Panc1 (cell line): ENCODE measurements at regions not wholly inside any gene's neighbourhood (a gene's known extent, or its start where the extent isn't known, plus 50 kb on each side); places are given as distances from the start of the nearest gene placed in this dataset.

Experiments used
- ATAC-seq: fragments of 200-7000 bp; cut with Tn5 transposase; 2 replicates; pipeline ENCODE4 v1.9.1; 2020; ENCODE audit warnings: mild to moderate bottlenecking, moderate library complexity
- BruUV-seq: library from RNA; stranded (reverse); fragments of 400-500 nt; replicated peaks from 2 replicates; lab custom pipeline; 2021; lab: Mats Ljungman, UMichigan
- CTCF ChIA-PET: fragments of 300-600 bp; sonication (Branson Sonifier 250); formaldehyde crosslinking; loops from one replicate; lab custom pipeline; 2022; ENCODE audit warnings: antibody characterized with exemption; lab: Charles Lee
- POLR2A ChIA-PET: fragments of 300-600 bp; sonication (Branson Sonifier 250); formaldehyde crosslinking; loops from one replicate; lab custom pipeline; 2022; ENCODE audit warnings: antibody characterized with exemption; lab: Charles Lee
- DNase-seq: peaks from one replicate; pipeline ENCODE4 v3.0.0-alpha.2; 2010; ENCODE audit warnings: low read depth, low spot score
- H3K27ac ChIP-seq: 2 replicates; pipeline ENCODE4 v1.5.1; 2011; ENCODE audit warnings: mild to moderate bottlenecking, low read length, inconsistent platforms
- H3K27me3 ChIP-seq: fragments of 200-500 bp; sonication (Bioruptor generic); 2 replicates; pipeline ENCODE4 v1.6.0; 2014; ENCODE audit warnings: low read length, inconsistent platforms; ENCODE audit not compliant: control insufficient read depth, insufficient read depth
- H3K36me3 ChIP-seq: fragments of 200-500 bp; sonication (Bioruptor generic); 2 replicates; pipeline ENCODE4 v1.5.1; 2014; ENCODE audit warnings: inconsistent platforms, mild to moderate bottlenecking, low read length, moderate library complexity; ENCODE audit not compliant: control insufficient read depth, insufficient read depth
- H3K4me1 ChIP-seq: 2 replicates; pipeline ENCODE4 v1.5.1; 2011; ENCODE audit warnings: inconsistent platforms, mild to moderate bottlenecking, low read length, moderate library complexity; ENCODE audit not compliant: control insufficient read depth, insufficient read depth
- H3K4me3 ChIP-seq, 2 experiments: 2 replicates each; pipeline ENCODE4 v1.5.1; 2011 to 2012; ENCODE audit warnings: low read depth in 2 of 2, low read length in 2 of 2, mild to moderate bottlenecking in 2 of 2, inconsistent platforms in 1 of 2, moderate library complexity in 1 of 2
- H3K9me3 ChIP-seq: fragments of 200-500 bp; sonication (Bioruptor generic); 2 replicates; pipeline ENCODE4 v1.5.1; 2014; ENCODE audit warnings: low read depth, mild to moderate bottlenecking, inconsistent platforms, low read length, moderate library complexity; ENCODE audit not compliant: control insufficient read depth, insufficient read depth
- POLR2AphosphoS5 ChIP-seq: IDR thresholded peaks from 2 replicates; pipeline ENCODE4 v1.6.1; 2012; ENCODE audit warnings: mild to moderate bottlenecking, low read depth, low read length, moderate library complexity
- REST ChIP-seq, 2 experiments: IDR thresholded peaks; 2 replicates each; pipeline ENCODE4 v1.6.1; 2011 to 2012; ENCODE audit warnings: low read depth in 2 of 2, control low read depth in 1 of 2, low read length in 1 of 2, mild to moderate bottlenecking in 1 of 2, moderate library complexity in 1 of 2; ENCODE audit not compliant: insufficient read depth in 1 of 2
- SIN3A ChIP-seq: IDR thresholded peaks from 2 replicates; pipeline ENCODE4 v1.6.1; 2012; ENCODE audit warnings: low read depth, mild to moderate bottlenecking, low read length, moderate library complexity, borderline replicate concordance; ENCODE audit not compliant: insufficient read depth
- TCF7L2 ChIP-seq: IDR thresholded peaks from 2 replicates; pipeline ENCODE4 v1.6.1; 2011; ENCODE audit warnings: mild to moderate bottlenecking, low read depth, low read length, inconsistent platforms
- in situ Hi-C: cut with HindIII; loops from 2 replicates; pipeline ENCODE4 v1.10.0; 2016; ENCODE audit warnings: low sequenced_read_pairs, low pct_unique_long_range_greater_than_20kb
- intact Hi-C: fragments of 100-400 bp; cut with micrococcal nuclease; formaldehyde crosslinking; loops from one replicate; pipeline ENCODE4 v1.10.0; 2022; ENCODE audit not compliant: unreplicated experiment
- TF ChIP-seq, protein P1 (sequence below): fragments of 450-650 bp; IDR thresholded peaks from 2 replicates; pipeline ENCODE4 v1.5.1; 2017; ENCODE audit warnings: mild to moderate bottlenecking

DNA sequence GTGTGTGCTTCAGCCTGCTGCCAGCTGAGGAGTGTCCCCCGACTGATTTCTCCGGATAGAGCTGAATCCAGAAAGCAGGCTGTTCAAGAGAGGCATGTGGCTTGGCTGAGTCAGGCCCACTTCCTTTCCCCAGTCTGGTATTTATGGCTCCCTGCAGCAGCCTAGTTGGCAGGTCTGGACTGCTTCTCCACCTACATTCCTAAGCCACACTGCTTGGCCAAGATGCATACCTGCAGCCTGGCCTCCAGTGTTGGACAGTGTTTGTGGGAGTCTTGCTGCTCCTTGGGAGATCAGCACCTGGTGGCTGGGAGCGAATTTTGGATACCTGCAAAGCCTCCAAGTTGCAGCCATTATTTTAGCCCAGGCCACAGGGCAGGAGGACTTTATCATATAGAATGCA, 670.8 kb downstream of the ACTL7B start:
- no peaks in the 10 kb centered on the region for H3K36me3 ChIP-seq
- in situ Hi-C loops: no loop called here
- DNase-seq: no peak
- POLR2A ChIA-PET: no interaction called here
- no peak overlapping the region for H3K4me3 ChIP-seq
- intact Hi-C loops: no loop called here
- H3K27me3 ChIP-seq: no peaks in the 10 kb centered on the region
- H3K4me1 ChIP-seq: no peaks in the 10 kb centered on the region
- CTCF ChIA-PET: no interaction called here
- ATAC-seq: no peak
- BruUV-seq: no TSS peak
- no peaks in the 10 kb centered on the region for H3K9me3 ChIP-seq
- TF ChIP-seq POLR2AphosphoS5 (no peak), TCF7L2 (no peak), REST (IDR thresholded peaks at IDR 0.05; ENCODE audit: insufficient read depth in 1 of 2, low read depth in 2 of 2, low read length in 1 of 2) (no peak), SIN3A (no peak)
- TF ChIP-seq, protein P1, sequence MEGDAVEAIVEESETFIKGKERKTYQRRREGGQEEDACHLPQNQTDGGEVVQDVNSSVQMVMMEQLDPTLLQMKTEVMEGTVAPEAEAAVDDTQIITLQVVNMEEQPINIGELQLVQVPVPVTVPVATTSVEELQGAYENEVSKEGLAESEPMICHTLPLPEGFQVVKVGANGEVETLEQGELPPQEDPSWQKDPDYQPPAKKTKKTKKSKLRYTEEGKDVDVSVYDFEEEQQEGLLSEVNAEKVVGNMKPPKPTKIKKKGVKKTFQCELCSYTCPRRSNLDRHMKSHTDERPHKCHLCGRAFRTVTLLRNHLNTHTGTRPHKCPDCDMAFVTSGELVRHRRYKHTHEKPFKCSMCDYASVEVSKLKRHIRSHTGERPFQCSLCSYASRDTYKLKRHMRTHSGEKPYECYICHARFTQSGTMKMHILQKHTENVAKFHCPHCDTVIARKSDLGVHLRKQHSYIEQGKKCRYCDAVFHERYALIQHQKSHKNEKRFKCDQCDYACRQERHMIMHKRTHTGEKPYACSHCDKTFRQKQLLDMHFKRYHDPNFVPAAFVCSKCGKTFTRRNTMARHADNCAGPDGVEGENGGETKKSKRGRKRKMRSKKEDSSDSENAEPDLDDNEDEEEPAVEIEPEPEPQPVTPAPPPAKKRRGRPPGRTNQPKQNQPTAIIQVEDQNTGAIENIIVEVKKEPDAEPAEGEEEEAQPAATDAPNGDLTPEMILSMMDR: no peak
- H3K27ac ChIP-seq: no peak overlapping the region

- no peak for TF ChIP-seq REST (IDR thresholded peaks at IDR 0.05; ENCODE audit: insufficient read depth in 1 of 2, low read depth in 2 of 2, low read length in 1 of 2)
- no peak for TF ChIP-seq POLR2AphosphoS5
- TF ChIP-seq, protein P1: no peak
- no peak for TF ChIP-seq TCF7L2
- no peak for TF ChIP-seq SIN3A
- CTCF ChIA-PET: no interaction called here
- Histone ChIP-seq H3K27me3 (no peaks in the 10 kb centered on the region), H3K4me3 (no peak overlapping the region), H3K36me3 (no peaks in the 10 kb centered on the region), H3K27ac (no peak overlapping the region), H3K9me3 (no peaks in the 10 kb centered on the region), H3K4me1 (no peaks in the 10 kb centered on the region)
- no peak for DNase-seq
- BruUV-seq: no TSS peak
- ATAC-seq: no peak
- in situ Hi-C loops: no loop called here
- POLR2A ChIA-PET: no interaction called here
- intact Hi-C loops: no loop called here
Measured at GRCh38 chr9:108184009-108184408, 671.8 kb downstream of the ACTL7B start.
